DND-41 (cell line): ENCODE measurements at regions not wholly inside any gene's neighbourhood (a gene's known extent, or its start where the extent isn't known, plus 50 kb on each side); places are given as distances from the start of the nearest gene placed in this dataset.

ENCODE experiments used
- EZH2 ChIP-seq: IDR thresholded peaks from 3 replicates; pipeline ENCODE4 v1.6.1; 2012; ENCODE audit warnings: borderline replicate concordance, low read depth, mild to moderate bottlenecking, moderate library complexity, low read length, inconsistent platforms; ENCODE audit not compliant: severe bottlenecking
- TF ChIP-seq, protein P1 (sequence below): IDR thresholded peaks from 2 replicates; pipeline ENCODE4 v1.5.1; 2012; ENCODE audit warnings: borderline replicate concordance, low read length, moderate library complexity, mild to moderate bottlenecking; ENCODE audit not compliant: poor library complexity, severe bottlenecking; ENCODE audit errors: extremely low read depth

- TF ChIP-seq, protein P1, sequence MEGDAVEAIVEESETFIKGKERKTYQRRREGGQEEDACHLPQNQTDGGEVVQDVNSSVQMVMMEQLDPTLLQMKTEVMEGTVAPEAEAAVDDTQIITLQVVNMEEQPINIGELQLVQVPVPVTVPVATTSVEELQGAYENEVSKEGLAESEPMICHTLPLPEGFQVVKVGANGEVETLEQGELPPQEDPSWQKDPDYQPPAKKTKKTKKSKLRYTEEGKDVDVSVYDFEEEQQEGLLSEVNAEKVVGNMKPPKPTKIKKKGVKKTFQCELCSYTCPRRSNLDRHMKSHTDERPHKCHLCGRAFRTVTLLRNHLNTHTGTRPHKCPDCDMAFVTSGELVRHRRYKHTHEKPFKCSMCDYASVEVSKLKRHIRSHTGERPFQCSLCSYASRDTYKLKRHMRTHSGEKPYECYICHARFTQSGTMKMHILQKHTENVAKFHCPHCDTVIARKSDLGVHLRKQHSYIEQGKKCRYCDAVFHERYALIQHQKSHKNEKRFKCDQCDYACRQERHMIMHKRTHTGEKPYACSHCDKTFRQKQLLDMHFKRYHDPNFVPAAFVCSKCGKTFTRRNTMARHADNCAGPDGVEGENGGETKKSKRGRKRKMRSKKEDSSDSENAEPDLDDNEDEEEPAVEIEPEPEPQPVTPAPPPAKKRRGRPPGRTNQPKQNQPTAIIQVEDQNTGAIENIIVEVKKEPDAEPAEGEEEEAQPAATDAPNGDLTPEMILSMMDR: no peak
- TF ChIP-seq EZH2: no peak
These were observed 162.3 kb downstream of the UTRN start for GRCh38 chr6:144447472-144447871.
